Esophagus squamous epithelium (tissue), 4 donors: ENCODE measurements at regions not wholly inside any gene's neighbourhood (a gene's known extent, or its start where the extent isn't known, plus 50 kb on each side); places are given as distances from the start of the nearest gene placed in this dataset.

Experiments
- CTCF ChIP-seq, 6 experiments: fragments of 450-650 bp in 4 of 6; fragments of 200-600 bp in 2 of 6; sonication (generic) in 2 of 6; IDR thresholded peaks; one replicate each; pipeline ENCODE4 v1.5.1; 2016 to 2019; ENCODE audit warnings: antibody characterized with exemption in 6 of 6, mild to moderate bottlenecking in 4 of 6, moderate library complexity in 4 of 6
- POLR2A ChIP-seq, 4 donors: fragments of 450-650 bp; IDR thresholded peaks; one replicate each; pipeline ENCODE4 v1.6.1; 2017; ENCODE audit warnings: antibody characterized with exemption in 4 of 4, mild to moderate bottlenecking in 4 of 4, moderate library complexity in 3 of 4

GRCh38 chr18:64513401-64513800 is 364.5 kb upstream of the LINC00305 start:
- no peak for TF ChIP-seq CTCF (IDR thresholded peaks at IDR 0.05)
- TF ChIP-seq POLR2A (IDR thresholded peaks at IDR 0.05) = no peak
